NCI-H2029 (cell line): ENCODE measurements at regions not wholly inside any gene's neighbourhood (a gene's known extent, or its start where the extent isn't known, plus 50 kb on each side); places are given as distances from the start of the nearest gene placed in this dataset.
"Not testable (repeated sequence)": the region's sequence is repeated elsewhere in the genome, so short reads cannot be mapped to it uniquely, and the experiment has no call there.

Experiments
- DNase-seq: peaks from one replicate; lab custom pipeline; 2025; lab: John Stamatoyannopoulos, UW

DNA sequence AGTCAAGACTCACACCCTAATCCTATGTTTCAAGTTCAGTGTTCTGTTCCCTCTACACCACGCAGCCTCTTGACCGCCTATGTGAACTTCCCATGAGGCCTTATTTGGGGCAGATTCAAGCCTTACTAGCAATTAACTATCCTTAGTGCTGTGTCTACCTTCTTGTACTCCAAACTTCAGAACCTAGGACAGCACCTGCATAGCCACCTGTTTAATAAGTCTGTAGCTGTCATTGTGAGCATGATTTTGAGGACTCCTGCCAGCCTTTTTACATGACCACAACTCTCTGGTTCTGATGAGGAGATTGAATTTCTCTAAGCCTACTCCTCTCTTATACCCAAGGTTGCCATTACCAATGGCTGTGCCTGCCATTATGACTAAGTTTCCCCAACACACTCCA, 50.8 kb upstream of the PCSK1 start:
- DNase-seq: no peak

DNA sequence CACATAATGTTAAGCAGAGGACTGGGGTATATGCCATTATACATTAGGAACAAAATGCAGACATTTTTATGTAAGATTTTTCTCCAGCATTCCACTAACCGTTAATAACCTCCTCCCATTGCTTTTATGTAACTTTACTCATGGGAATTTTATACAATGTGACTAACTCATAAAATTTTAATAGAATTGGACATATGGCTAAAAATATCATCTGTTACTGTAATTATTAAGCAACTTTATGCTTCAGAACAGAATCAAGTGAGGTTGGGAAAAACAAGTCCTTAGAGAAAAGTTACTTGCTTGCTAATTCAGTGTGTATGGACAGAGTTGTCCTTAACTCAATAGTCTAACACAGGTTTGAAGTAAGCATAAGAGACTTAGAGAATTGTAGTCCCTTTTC, 54.8 kb upstream of the PCSK1 start:
- no peak for DNase-seq

DNA sequence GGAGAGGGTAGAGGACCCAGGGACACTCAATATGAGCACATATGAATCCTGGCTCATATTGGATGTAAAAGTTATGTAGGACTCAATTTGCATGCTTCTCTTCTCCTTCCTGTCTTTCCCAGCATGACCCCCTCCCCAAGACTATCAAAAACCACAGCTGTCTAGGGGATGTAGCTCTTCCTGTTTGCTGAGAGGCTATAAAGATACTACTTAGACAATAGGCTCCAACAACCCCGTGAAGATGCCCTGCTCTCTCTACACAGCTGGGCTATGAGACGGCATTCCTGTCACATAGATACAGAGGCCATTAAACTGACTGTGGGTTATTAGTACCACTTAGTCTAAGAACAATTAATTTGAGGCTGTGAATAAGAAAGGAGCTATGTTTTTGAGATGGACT, 56.5 kb upstream of the PCSK1 start:
- no peak for DNase-seq

DNA sequence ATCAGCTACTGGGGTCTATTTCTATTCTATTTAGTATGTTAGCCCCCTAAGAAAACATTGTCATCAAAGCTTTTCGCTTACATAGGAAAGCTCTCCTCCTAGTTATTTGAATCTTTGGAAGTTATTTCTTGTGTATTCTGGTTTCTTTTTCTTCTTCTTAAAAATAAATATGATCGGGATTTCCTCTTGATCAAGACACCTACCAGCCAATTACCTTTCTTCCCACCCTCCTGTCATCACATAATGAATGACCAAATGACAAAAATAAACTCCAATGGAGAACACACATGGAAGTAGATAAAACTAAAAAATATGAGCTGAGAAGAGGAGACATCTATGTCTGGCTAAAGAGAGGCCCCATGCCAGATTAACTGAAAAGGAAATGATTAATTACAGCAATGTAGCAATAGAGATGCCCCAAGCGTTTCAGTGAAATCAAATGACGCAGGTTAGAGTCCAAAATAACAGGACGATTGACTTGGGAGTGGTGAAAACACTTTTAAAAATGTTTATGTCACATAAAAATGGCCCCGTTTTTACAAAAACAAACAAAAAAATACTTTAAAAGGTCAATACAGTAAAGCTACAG, 59.5 kb upstream of the PCSK1 start:
- DNase-seq: no peak

DNA sequence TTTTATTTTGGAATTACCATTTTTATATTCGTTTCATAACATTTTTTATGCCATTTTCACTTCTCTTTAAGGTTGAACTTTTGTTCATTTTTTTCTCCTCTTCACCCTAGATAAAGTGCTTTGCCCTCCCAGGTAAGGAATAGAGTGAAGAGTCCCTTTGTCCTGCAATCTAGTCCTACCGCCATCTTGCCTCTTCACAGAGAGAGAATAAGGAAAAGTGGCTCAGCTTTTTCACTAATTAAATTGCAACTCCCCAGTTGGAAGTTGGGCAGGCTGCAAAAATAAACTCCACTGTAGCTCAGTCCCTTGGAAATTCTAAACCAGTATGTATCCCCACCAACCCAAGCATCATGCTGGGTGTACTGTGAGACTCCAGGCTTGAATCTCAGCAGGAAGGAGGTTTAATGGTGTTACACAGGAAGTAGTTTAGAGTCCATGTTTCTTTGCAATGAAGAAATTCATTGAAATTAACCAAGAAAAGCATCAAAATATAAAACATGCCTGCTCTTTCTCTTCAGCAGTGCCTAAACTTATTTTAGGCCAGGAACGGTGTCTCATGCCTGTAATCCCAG, 60.3 kb upstream of the PCSK1 start:
- DNase-seq: no peak

DNA sequence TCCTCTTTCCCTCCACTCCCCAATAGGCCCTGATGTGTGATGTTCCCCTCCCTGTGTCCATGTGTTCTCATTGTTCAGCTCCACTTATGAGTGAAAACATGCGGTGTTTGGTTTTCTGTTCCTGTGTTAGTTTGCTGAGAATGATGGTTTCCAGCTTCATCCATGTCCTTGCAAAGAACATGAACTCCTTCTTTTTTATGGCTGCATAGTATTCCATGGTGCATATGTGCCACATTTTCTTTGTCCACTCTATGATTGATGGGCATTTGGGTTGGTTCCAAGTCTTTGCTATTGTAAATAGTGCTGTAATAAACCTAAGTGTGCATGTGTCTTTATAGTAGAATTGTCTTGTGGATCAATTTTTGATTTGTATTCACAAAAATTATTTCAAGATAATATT, 62.4 kb upstream of the PCSK1 start:
- DNase-seq: not testable (repeated sequence)

DNA sequence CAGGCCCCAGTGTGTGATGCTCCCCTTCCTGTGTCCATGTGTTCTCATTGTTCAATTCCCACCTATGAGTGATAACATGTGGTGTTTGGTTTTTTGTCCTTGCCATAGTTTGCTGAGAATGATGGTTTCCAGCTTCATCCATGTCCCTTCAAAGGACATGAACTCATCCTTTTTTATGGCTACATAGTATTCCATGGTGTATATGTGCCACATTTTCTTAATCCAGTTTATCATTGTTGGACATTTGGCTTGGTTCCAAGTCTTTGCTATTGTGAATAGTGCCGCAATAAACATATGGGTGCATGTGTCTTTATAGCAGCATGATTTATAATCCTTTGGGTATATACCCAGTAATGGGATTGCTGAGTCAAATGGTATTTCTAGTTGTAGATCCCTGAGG, 64.0 kb upstream of the PCSK1 start:
- not testable (repeated sequence) for DNase-seq

DNA sequence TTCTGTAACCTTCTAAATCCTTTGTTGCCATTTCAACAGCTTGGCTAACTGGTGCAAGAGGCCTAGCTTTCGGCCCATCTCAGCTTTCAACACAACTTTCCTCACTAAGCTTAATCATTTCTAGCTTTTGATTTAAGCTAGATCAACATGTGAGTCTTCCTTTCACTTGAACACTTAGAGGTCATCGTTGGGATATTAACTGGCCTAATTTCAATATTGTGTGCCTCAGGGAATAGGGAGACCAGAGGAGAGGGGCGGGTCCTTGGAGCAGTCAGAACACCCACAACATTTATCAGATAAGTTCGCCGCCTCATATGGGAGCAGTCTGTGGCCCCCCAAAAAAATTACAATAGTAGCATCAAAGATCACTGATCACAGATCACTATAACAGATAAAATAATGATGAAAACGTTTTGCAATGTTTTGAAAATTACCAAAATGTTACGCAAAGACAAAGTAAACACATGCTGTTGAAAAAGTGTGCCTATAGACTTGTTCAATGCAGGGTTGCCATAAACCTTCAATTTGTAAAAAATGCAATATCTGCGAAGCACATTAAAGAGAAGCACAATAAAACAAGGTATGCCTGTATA, 66.8 kb upstream of the PCSK1 start:
- DNase-seq: no peak

DNA sequence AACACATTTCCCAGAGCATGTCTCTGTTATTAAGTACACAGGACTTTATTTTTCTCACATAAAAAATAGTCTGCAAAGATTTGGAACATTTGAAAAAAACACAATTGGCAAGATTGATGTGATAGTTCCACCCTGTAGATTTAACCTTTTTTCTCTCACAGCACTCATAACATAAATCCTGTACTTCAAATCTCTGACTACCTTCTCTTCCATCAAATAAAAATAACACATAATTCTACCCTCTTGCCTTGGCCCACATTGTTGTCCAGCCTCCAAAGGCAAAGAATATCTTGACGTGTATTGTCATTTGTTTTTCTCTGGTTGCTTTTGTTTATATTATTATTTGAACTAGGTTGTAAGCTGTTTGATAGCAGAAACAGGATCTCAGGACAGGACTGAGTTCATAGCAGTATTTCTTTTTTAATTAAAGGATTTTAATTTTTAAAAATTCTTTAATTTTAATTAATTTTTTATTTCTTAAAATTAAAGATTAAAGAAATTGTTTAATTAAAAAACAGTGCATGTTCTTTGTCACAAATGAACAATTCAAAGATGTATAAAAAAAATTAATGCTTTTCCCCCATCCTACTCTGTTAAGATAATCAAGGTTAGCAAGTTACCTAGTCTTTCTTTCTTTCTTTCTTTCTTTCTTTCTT, 69.1 kb upstream of the PCSK1 start:
- DNase-seq: no peak

DNA sequence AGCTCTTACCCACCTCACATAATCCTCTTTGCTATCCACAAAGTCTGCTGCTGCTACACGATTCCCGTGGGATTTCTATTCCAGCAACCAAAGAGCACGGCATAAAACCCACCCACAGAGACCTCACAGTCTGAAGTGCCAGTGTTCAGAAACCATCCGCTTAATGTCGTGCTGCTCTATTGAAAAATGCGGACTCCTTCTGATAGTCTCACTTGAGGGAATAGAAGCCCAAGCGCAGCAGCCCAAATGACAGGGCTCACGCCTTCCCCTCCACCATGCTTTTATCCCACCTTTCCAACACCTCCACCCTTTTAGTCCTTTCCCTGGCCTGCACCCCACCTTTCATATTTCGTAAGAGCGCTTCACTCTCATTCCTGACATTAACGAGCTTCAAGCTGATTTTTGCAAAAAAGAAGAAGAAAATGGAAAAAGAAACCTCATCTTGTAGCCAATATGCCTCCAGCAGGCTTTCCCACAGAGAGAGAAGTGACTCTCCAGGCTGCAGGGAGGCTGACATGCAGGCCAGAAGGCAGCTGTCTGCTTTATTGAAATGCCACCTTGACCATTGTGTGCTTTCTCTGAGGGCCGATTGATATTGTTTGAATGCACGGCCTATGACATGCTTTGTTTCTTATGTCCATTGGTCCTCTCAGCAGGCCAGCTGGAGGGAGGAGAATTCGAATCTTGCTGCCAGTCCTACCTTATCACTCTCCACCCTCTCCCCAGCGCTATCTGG, 70.6 kb upstream of the PCSK1 start:
- no peak for DNase-seq

DNA sequence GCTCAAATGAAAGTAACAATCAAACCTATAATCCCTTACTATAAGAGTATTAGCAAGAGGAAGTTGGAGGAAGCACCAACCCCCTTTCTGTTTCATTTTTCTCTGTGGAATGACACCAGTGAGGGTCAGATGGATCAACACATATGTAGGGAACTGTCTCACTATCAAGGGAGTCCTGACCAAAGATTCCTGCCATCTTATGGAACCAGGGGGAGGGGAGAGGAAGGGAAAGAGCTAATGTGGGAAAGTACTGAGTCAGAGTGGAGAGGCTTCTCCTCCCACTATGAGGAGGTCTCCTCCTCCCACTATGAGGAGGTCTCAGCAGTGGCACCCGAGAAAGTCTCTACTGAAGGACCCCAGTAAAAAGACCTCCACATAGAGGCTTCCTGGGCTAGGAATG, 73.3 kb upstream of the PCSK1 start:
- no peak for DNase-seq

DNA sequence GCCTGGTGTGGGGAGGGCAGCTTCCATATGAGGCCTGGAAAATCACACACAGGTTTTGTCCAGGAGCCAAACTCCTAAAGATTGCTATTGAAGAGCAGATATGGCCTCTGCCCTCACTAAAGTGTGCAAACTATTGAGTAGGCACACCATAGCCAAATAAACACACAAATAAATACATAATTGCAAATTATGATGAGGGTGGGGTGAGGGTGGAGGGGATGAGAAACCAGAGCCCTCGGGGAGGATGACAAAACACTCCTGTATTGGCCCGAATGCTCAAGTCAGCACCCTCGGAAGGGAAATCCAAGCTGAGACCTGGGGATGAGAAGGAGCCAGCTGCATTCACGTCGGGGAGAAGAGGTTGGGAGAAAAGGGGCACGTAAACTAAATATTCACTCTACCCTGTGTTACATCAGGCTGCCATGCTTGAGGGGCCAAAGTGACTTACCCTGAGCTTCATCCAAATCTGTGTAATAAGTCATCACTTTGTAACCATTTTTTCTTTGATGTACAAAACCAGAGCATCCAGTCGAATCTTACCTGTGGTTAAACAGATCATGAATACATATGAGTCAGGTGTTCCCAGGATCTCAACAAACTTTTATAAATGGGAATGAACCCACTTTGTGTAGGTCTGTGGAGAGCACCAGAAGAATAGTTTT, 73.9 kb upstream of the PCSK1 start:
- no peak for DNase-seq

DNA sequence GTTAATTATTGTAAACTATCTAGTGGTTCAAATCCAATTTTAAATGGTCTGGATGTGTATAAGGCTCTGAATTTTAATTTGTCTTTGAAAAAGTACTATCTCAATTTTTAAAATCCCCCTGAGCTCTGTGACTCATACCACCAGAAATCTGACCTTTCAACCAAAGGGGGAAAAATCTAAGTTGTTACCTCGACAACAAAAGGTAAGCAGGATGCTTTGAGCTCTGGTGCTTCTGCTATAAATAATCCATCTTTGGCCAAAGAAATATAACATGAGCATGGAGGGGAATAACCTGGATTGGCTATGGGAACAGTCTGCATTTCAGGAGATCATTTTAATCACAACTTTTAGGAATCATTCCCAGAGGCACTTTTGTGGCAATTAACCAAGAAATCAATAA, 76.3 kb upstream of the PCSK1 start:
- no peak for DNase-seq

DNA sequence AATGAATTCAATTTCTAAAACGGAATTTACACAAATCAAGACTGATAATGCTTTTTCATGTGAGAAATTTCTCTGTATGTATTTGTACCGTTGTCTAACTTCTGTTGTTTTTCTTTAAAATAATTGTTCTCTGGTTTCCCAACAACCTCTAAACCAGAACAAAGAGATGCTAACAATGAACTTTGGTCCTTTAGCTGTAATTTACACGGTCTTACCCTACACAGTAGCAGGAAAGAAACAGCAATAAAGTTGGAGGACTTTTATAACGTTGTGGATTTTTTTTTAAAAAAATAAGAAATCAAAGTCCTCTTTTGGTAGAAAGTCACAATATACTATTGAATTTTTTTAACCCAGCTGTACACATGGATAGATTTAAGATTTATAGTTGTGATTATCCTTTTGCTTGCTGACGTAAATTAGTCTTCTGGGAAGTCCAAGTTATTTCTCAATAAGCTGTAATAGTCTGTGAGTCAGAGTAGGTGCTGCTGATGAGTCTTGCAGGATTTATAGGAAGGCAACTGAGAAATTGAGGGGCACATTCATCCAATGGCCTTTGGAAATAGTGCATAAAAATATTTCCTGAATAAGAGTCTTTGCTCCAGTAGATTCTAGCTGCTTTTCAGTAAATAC, 76.8 kb upstream of the PCSK1 start:
- no peak for DNase-seq

DNA sequence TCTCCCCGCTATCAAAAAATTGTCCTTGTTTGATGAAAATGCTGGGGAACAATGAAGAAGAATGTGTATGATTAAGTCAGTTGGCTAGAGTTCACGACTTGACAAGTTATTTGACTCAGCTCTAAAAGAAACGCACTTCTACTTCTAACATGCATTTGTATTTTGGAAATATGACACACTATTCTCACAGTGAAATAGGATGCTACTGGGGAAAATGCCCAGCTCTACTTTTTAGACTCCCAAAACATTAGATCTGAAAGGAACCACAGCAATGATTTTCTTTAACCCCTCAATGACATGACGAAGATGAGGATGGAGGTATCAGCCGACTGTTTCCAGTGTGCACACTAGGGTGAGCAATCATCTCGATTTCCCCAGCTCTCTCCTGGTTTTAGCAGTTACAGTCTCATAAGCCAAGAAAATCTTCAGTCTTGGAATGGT, 83.6 kb upstream of the PCSK1 start:
- no peak for DNase-seq

DNA sequence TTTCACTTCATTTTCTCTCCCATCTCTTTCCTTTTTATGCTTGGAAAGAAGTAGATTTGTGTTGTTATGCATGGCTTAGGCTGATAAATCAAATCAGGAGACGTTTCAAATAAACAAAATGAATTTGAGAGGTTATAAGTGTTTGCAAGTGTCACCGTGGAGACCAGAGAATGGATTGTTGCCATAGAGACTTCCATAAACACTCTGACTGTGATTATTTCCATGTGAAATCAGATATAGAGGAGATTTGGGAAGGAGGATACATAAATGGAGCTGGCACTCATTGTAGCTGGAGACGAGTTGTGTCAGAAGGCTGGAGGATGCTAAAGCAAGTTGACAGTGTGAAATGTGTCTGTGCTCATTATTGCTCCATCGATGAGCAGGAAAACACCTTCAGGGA, 84.2 kb upstream of the PCSK1 start:
- peak; percentile 93 for DNase-seq

DNA sequence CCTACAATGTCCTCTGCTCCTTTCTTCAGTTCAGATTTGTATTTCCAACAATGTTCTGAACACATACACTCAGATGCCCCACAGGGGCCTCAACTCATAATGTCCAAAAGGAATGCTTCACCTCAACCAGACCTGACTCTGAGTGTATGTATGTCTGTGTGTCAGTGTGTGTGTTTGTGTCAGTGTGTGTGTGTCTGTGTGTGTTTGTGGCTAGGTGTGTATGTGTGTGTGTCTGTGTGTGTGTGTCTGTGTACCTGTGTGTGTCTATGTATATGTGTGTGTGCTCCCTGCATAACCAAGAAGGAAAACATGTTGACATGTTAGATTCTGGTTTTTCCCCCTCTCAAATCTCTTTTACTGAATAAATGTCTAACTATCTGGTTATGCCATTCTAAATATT, 87.3 kb upstream of the PCSK1 start:
- no peak for DNase-seq

DNA sequence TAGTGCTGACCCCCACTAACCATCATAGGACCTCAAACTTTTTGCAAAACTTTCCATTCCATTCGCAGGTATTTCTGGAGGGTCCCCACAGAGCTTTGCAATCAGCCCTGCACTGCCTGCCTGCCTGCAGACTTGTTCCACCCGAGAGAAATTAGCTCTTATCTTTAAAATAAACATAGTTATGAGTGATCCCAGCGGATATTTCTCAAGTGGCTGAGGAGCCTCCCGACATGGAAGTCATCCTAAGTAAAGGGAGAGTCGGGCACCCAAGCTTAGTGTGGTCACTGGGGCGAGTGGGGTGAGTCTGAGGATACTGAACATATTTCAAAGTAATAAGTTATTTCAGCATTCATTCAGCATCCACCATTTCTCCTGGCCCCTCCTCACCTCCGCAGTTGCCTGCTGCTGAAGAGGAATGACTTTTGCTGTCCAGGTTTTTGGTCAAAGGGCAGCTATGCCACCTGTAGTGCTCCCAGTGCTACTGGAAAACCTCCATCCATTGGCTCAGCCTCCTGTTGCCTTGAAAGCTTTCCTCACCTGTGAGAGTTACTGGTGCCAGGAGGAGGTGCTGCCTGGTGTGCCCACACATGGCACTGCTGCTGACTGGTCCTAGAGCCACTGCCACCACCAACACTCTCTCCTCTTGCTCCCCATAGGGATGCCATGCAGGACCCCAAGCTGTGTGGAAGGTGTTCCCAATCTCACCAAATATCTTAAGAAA, 89.7 kb upstream of the PCSK1 start:
- DNase-seq: no peak

DNA sequence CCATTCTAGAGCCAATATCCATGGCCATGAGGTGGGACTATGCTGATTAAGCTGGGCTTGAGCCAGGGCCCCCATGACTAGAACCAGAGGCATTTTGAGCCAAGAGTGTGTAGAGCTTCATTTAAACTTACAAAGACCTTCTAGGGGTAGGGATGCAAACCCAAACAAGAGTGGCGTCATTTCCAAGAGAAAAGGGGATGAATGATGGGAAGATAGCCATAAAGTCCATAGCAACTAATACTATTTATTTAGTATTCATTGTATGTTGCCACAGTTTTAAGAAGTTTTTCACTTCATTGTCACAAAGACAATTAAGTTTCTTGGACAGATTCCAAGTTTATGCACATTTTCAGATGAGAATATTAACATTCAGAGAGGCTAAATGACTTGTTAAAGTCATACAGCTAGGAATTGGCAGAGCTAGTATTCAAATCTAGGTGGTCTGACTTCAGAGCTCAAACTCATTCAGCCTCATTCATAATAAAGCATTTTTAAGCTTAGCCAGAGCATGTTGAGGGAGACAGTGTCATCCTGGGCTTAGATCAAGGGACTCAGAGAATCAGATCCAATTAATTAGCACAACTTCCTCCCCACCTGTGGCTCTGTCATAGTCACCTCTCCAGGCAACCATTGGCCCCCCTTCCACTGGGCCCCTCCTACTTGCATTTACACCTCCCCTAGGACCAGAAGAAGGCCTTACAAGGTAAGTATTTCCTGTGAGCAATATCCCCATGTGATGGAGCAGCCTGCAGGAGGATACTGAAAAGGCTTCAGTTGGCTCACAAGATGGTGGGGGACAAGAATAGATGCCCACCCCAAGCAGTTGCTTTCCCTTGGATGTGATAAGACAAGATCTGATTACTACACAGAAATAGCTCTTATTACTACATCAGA, 95.0 kb upstream of the PCSK1 start:
- peak; percentile 82 for DNase-seq
